ENCODE measurements at regions not wholly inside any gene's neighbourhood (a gene's known extent, or its start where the extent isn't known, plus 50 kb on each side); places are given as distances from the start of the nearest gene placed in this dataset.

GRCh38 chr20:24830649-24831048 is 118.4 kb upstream of the CST7 start:
- TF ChIP-seq USF2 (IDR thresholded peaks at IDR 0.05; ENCODE audit: low read depth, low read length): no peak
- no peak for TF ChIP-seq ELK1 (IDR thresholded peaks at IDR 0.05; ENCODE audit: borderline replicate concordance, low read depth, low read length)
- TF ChIP-seq POLR2A (IDR thresholded peaks at IDR 0.05; ENCODE audit: low read depth, low read length): no peak
- no peak for TF ChIP-seq MXI1 (IDR thresholded peaks at IDR 0.05; ENCODE audit: borderline replicate concordance, low read depth, low read length)
- TF ChIP-seq CTCF (conservative IDR thresholded peaks at IDR 0.05; ENCODE audit: low read depth, low read length): no peak
- no peak for TF ChIP-seq RFX5 (IDR thresholded peaks at IDR 0.05; ENCODE audit: low read depth, low read length)
- no peak for TF ChIP-seq RCOR1 (IDR thresholded peaks at IDR 0.05; ENCODE audit: insufficient replicate concordance, low read length)
- TF ChIP-seq MAFK (IDR thresholded peaks at IDR 0.05; ENCODE audit: low read depth, low read length): no peak
